GM12878 (cell line): ENCODE measurements at regions not wholly inside any gene's neighbourhood (a gene's known extent, or its start where the extent isn't known, plus 50 kb on each side); places are given as distances from the start of the nearest gene placed in this dataset.

Experiments used
- CEBPB ChIP-seq, 2 experiments: fragments of 150-350 bp in 1 of 2; IDR thresholded peaks; 2 replicates each; pipeline ENCODE4 v1.6.1; 2012 to 2014; ENCODE audit warnings: low read depth in 2 of 2, low read length in 2 of 2, borderline replicate concordance in 1 of 2, inconsistent platforms in 1 of 2
- CHD2 ChIP-seq: IDR thresholded peaks from 2 replicates; pipeline ENCODE4 v1.6.1; 2011; ENCODE audit warnings: low read depth, low read length, improper control_type of control experiment, borderline replicate concordance
- HCFC1 ChIP-seq: fragments of 150-350 bp; IDR thresholded peaks from 2 replicates; pipeline ENCODE4 v1.6.1; 2014; ENCODE audit warnings: low read length
- NR2F1 ChIP-seq: fragments of 450-650 bp; conservative IDR thresholded peaks from 2 replicates; pipeline ENCODE4 v1.6.1; 2017; ENCODE audit warnings: mild to moderate bottlenecking
- RFX5 ChIP-seq: IDR thresholded peaks from 2 replicates; pipeline ENCODE4 v1.6.1; 2011; ENCODE audit warnings: low read depth, low read length, improper control_type of control experiment
- TAF1 ChIP-seq: IDR thresholded peaks from 2 replicates; pipeline ENCODE4 v1.6.1; 2011; ENCODE audit warnings: mild to moderate bottlenecking, low read depth, low read length, borderline replicate concordance
- TF ChIP-seq, protein P1 (sequence below), 3 experiments: IDR thresholded peaks in 2 of 3; conservative IDR thresholded peaks in 1 of 3; 2 replicates each; pipeline ENCODE4 v1.5.1; 2011; ENCODE audit warnings: low read depth in 3 of 3, low read length in 3 of 3, mild to moderate bottlenecking in 3 of 3, control low read depth in 2 of 3, moderate library complexity in 2 of 3, inconsistent platforms in 1 of 3, mixed read lengths in 1 of 3; ENCODE audit not compliant: control insufficient read depth in 2 of 3, insufficient read depth in 1 of 3; ENCODE audit errors: extremely low read depth in 1 of 3
- TF ChIP-seq, protein P2 (sequence below): fragments of 450-650 bp; IDR thresholded peaks from 2 replicates; pipeline ENCODE4 v1.6.1; 2016; ENCODE audit warnings: mild to moderate bottlenecking, moderate library complexity, borderline replicate concordance
- TF ChIP-seq, protein P3 (sequence below): IDR thresholded peaks from 2 replicates; pipeline ENCODE4 v1.6.1; 2011; ENCODE audit warnings: mild to moderate bottlenecking, low read depth, low read length, moderate library complexity; ENCODE audit not compliant: insufficient replicate concordance

DNA sequence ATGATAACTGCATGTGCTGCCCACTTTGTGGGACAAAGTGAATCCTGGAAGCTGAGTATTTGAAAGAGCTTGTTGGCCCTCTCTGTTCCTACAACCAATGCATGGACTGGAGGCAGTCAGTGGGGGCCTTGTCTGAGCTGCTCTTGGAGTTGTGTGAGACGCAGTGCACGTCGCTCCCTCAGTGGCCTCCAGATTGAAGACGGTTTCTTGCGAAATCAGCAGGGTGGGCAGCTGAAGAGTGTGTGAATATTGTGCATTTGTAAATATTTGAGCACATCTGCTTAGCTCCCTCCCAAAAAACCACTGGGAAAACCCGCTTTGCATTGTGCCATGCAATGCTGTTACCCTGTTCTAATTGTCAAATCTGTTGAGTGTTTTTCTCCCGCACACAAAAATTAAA, 782.8 kb downstream of the PLCL1 start:
- TF ChIP-seq, protein P1, sequence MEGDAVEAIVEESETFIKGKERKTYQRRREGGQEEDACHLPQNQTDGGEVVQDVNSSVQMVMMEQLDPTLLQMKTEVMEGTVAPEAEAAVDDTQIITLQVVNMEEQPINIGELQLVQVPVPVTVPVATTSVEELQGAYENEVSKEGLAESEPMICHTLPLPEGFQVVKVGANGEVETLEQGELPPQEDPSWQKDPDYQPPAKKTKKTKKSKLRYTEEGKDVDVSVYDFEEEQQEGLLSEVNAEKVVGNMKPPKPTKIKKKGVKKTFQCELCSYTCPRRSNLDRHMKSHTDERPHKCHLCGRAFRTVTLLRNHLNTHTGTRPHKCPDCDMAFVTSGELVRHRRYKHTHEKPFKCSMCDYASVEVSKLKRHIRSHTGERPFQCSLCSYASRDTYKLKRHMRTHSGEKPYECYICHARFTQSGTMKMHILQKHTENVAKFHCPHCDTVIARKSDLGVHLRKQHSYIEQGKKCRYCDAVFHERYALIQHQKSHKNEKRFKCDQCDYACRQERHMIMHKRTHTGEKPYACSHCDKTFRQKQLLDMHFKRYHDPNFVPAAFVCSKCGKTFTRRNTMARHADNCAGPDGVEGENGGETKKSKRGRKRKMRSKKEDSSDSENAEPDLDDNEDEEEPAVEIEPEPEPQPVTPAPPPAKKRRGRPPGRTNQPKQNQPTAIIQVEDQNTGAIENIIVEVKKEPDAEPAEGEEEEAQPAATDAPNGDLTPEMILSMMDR (IDR thresholded peaks at IDR 0.05 in 2 of 3, conservative IDR thresholded peaks at IDR 0.05 in 1 of 3; ENCODE audit: control insufficient read depth in 2 of 3, extremely low read depth in 1 of 3, insufficient read depth in 1 of 3, low read depth in 3 of 3, low read length in 3 of 3) = no peak
- TF ChIP-seq RFX5 = no peak
- no peak for TF ChIP-seq CHD2
- TF ChIP-seq NR2F1 = no peak
- no peak for TF ChIP-seq TAF1
- no peak for TF ChIP-seq CEBPB (IDR thresholded peaks at IDR 0.05; ENCODE audit: borderline replicate concordance in 1 of 2, low read depth in 2 of 2, low read length in 2 of 2)
- TF ChIP-seq, protein P2, sequence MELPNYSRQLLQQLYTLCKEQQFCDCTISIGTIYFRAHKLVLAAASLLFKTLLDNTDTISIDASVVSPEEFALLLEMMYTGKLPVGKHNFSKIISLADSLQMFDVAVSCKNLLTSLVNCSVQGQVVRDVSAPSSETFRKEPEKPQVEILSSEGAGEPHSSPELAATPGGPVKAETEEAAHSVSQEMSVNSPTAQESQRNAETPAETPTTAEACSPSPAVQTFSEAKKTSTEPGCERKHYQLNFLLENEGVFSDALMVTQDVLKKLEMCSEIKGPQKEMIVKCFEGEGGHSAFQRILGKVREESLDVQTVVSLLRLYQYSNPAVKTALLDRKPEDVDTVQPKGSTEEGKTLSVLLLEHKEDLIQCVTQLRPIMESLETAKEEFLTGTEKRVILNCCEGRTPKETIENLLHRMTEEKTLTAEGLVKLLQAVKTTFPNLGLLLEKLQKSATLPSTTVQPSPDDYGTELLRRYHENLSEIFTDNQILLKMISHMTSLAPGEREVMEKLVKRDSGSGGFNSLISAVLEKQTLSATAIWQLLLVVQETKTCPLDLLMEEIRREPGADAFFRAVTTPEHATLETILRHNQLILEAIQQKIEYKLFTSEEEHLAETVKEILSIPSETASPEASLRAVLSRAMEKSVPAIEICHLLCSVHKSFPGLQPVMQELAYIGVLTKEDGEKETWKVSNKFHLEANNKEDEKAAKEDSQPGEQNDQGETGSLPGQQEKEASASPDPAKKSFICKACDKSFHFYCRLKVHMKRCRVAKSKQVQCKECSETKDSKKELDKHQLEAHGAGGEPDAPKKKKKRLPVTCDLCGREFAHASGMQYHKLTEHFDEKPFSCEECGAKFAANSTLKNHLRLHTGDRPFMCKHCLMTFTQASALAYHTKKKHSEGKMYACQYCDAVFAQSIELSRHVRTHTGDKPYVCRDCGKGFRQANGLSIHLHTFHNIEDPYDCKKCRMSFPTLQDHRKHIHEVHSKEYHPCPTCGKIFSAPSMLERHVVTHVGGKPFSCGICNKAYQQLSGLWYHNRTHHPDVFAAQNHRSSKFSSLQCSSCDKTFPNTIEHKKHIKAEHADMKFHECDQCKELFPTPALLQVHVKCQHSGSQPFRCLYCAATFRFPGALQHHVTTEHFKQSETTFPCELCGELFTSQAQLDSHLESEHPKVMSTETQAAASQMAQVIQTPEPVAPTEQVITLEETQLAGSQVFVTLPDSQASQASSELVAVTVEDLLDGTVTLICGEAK = no peak
- TF ChIP-seq, protein P3, sequence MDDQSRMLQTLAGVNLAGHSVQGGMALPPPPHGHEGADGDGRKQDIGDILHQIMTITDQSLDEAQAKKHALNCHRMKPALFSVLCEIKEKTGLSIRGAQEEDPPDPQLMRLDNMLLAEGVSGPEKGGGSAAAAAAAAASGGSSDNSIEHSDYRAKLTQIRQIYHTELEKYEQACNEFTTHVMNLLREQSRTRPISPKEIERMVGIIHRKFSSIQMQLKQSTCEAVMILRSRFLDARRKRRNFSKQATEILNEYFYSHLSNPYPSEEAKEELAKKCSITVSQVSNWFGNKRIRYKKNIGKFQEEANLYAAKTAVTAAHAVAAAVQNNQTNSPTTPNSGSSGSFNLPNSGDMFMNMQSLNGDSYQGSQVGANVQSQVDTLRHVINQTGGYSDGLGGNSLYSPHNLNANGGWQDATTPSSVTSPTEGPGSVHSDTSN = no peak
- no peak for TF ChIP-seq HCFC1
